ENCODE measurements at regions not wholly inside any gene's neighbourhood (a gene's known extent, or its start where the extent isn't known, plus 50 kb on each side); places are given as distances from the start of the nearest gene placed in this dataset.

DNA sequence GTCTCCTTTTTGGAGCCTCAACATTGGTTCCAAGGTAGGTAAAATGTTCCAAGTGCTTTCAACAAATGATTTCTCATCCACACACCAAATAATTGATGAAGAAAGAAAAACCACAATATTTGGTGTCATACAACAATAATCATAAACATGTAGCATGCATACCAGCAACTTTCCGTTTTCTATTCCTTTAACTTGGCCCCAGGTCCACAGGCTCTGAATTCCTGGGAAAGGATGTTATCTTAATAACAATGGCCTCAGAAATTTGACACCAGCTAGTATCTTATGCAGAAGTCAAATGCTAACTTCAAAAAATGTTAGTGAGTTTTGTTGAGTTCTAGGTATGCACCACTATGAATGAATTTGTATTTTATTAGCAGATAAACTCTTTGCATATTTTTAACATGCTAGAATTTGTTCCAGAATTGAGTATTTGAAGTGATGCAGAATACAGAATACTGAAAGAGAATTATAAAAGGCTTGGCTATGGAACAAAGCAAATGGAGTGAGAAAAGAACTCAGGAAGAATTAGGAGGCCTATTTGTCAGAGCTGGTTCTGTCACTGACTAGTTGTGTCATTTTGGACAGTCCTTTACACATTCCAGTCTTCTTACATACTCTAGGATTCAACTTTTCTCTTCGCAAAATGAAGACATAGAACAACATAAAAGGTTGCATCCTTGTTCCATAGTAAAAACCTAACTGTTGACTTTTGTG lies 435.3 kb upstream of the TNC start:
- TF ChIP-seq, protein P1, sequence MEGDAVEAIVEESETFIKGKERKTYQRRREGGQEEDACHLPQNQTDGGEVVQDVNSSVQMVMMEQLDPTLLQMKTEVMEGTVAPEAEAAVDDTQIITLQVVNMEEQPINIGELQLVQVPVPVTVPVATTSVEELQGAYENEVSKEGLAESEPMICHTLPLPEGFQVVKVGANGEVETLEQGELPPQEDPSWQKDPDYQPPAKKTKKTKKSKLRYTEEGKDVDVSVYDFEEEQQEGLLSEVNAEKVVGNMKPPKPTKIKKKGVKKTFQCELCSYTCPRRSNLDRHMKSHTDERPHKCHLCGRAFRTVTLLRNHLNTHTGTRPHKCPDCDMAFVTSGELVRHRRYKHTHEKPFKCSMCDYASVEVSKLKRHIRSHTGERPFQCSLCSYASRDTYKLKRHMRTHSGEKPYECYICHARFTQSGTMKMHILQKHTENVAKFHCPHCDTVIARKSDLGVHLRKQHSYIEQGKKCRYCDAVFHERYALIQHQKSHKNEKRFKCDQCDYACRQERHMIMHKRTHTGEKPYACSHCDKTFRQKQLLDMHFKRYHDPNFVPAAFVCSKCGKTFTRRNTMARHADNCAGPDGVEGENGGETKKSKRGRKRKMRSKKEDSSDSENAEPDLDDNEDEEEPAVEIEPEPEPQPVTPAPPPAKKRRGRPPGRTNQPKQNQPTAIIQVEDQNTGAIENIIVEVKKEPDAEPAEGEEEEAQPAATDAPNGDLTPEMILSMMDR (IDR thresholded peaks at IDR 0.05), result no peak
- no peak for TF ChIP-seq ZNF416 (CRISPR knock-in tag; IDR thresholded peaks at IDR 0.05)
- TF ChIP-seq, protein P2, sequence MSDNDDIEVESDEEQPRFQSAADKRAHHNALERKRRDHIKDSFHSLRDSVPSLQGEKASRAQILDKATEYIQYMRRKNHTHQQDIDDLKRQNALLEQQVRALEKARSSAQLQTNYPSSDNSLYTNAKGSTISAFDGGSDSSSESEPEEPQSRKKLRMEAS (CRISPR knock-in tag; IDR thresholded peaks at IDR 0.05), result no peak
